Astrocyte (in vitro differentiated cells and primary cell): ENCODE measurements at regions not wholly inside any gene's neighbourhood (a gene's known extent, or its start where the extent isn't known, plus 50 kb on each side); places are given as distances from the start of the nearest gene placed in this dataset.
"Not testable (repeated sequence)": the region's sequence is repeated elsewhere in the genome, so short reads cannot be mapped to it uniquely, and the experiment has no call there.

Experiments
- EZH2 ChIP-seq: IDR thresholded peaks from 2 replicates; pipeline ENCODE4 v1.6.1; 2012; ENCODE audit warnings: mild to moderate bottlenecking, low read length, inconsistent platforms; ENCODE audit not compliant: insufficient read depth
- TF ChIP-seq, protein P1 (sequence below): IDR thresholded peaks from 2 replicates; pipeline ENCODE4 v1.5.1; 2011; ENCODE audit warnings: low read depth, mild to moderate bottlenecking, inconsistent platforms, low read length, moderate library complexity; ENCODE audit not compliant: insufficient read depth

GRCh38 chr2:87081727-87082126 is 60.1 kb upstream of the PLGLB1 start:
- TF ChIP-seq, protein P1, sequence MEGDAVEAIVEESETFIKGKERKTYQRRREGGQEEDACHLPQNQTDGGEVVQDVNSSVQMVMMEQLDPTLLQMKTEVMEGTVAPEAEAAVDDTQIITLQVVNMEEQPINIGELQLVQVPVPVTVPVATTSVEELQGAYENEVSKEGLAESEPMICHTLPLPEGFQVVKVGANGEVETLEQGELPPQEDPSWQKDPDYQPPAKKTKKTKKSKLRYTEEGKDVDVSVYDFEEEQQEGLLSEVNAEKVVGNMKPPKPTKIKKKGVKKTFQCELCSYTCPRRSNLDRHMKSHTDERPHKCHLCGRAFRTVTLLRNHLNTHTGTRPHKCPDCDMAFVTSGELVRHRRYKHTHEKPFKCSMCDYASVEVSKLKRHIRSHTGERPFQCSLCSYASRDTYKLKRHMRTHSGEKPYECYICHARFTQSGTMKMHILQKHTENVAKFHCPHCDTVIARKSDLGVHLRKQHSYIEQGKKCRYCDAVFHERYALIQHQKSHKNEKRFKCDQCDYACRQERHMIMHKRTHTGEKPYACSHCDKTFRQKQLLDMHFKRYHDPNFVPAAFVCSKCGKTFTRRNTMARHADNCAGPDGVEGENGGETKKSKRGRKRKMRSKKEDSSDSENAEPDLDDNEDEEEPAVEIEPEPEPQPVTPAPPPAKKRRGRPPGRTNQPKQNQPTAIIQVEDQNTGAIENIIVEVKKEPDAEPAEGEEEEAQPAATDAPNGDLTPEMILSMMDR, result not testable (repeated sequence)
- TF ChIP-seq EZH2, result not testable (repeated sequence)
